ENCODE measurements at regions not wholly inside any gene's neighbourhood (a gene's known extent, or its start where the extent isn't known, plus 50 kb on each side); places are given as distances from the start of the nearest gene placed in this dataset.

GRCh38 chr11:95586661-95587060 is 202.9 kb downstream of the FAM76B start:
- no peak for TF ChIP-seq CTCF (IDR thresholded peaks at IDR 0.05)
- no peak for TF ChIP-seq POLR2A (IDR thresholded peaks at IDR 0.05)
- DNase-seq = no peak
- 82 to 84% methylated on average over 4 of the region's 4 CpGs for WGBS, 2 donors

GRCh38 chr11:95586155-95586554 is 203.4 kb downstream of the FAM76B start:
- Histone ChIP-seq H3K4me1 (peaks cover 3 to 8% of the 10 kb centered on the region in 2 donors), H3K9me3 (no peaks in the 10 kb centered on the region), H3K36me3 (no peaks in the 10 kb centered on the region), H3K27ac (no peak overlapping the region), H3K4me3 (replicated peaks in 1 of 3) (no peak overlapping the region), H3K27me3 (no peaks in the 10 kb centered on the region)
- no peak for TF ChIP-seq CTCF (IDR thresholded peaks at IDR 0.05)
- no peak for TF ChIP-seq POLR2A (IDR thresholded peaks at IDR 0.05)
- DNase-seq = no peak
- 95 to 100% methylated on average over 1 of the region's 1 CpG for WGBS, 2 donors
- intact Hi-C loops (cut with DNase I) = no loop called here

More at GRCh38 chr11:95586661-95587060, 202.9 kb downstream of the FAM76B start:
- H3K4me1 ChIP-seq = peaks cover 4 to 8% of the 10 kb centered on the region in 2 donors
- intact Hi-C loops (cut with DNase I) = no loop called here
- H3K36me3 ChIP-seq = no peaks in the 10 kb centered on the region
- no peaks in the 10 kb centered on the region for H3K27me3 ChIP-seq
- H3K27ac ChIP-seq = no peak overlapping the region
- no peak overlapping the region for H3K4me3 ChIP-seq (replicated peaks in 1 of 3)
- no peaks in the 10 kb centered on the region for H3K9me3 ChIP-seq

GRCh38 chr11:95585752-95586077 is 203.9 kb downstream of the FAM76B start:
- intact Hi-C loops (cut with DNase I) = no loop called here
- H3K27ac ChIP-seq = no peak overlapping the region
- H3K9me3 ChIP-seq = no peaks in the 10 kb centered on the region
- H3K27me3 ChIP-seq = no peaks in the 10 kb centered on the region
- no peak for TF ChIP-seq CTCF (IDR thresholded peaks at IDR 0.05)
- TF ChIP-seq POLR2A (IDR thresholded peaks at IDR 0.05) = no peak
- H3K4me3 ChIP-seq (replicated peaks in 1 of 3) = no peak overlapping the region
- H3K36me3 ChIP-seq = no peaks in the 10 kb centered on the region
- DNase-seq = no peak
- WGBS, 2 donors = 77 to 82% methylated on average over 4 of the region's 4 CpGs
- H3K4me1 ChIP-seq = peaks cover 3 to 8% of the 10 kb centered on the region in 2 donors

- Histone ChIP-seq H3K27me3 (no peaks in the 10 kb centered on the region), H3K9me3 (no peaks in the 10 kb centered on the region), H3K36me3 (no peaks in the 10 kb centered on the region), H3K27ac (no peak overlapping the region), H3K4me3 (replicated peaks in 1 of 3) (no peak overlapping the region), H3K4me1 (peaks cover 0 to 5% of the 10 kb centered on the region in 2 donors)
- WGBS, 2 donors = 93 to 94% methylated on average over 3 of the region's 3 CpGs
- intact Hi-C loops (cut with DNase I) = no loop called here
- TF ChIP-seq CTCF (IDR thresholded peaks at IDR 0.05) (no peak), POLR2A (IDR thresholded peaks at IDR 0.05) (no peak)
- no peak for DNase-seq
Measured at GRCh38 chr11:95585069-95585751, 204.4 kb downstream of the FAM76B start.

GRCh38 chr11:95584589-95584988 is 205.0 kb downstream of the FAM76B start:
- Histone ChIP-seq H3K27me3 (no peaks in the 10 kb centered on the region), H3K36me3 (no peaks in the 10 kb centered on the region), H3K9me3 (no peaks in the 10 kb centered on the region), H3K4me1 (no peaks in the 10 kb centered on the region), H3K27ac (no peak overlapping the region), H3K4me3 (replicated peaks in 1 of 3) (no peak overlapping the region)
- DNase-seq = no peak
- intact Hi-C loops (cut with DNase I) = no loop called here
- 88 to 90% methylated on average over 2 of the region's 2 CpGs for WGBS, 2 donors
- TF ChIP-seq POLR2A (IDR thresholded peaks at IDR 0.05) = no peak
- no peak for TF ChIP-seq CTCF (IDR thresholded peaks at IDR 0.05)
